Activated CD4-positive, alpha-beta T cell treated with anti-CD3 and anti-CD28 coated beads, Interleukin-2, amount 50 U/mL, for 4 hours (primary cell): ENCODE measurements at regions not wholly inside any gene's neighbourhood (a gene's known extent, or its start where the extent isn't known, plus 50 kb on each side); places are given as distances from the start of the nearest gene placed in this dataset.

Source experiments
- DNase-seq, 2 experiments: peaks; one replicate each; pipeline ENCODE4 v3.0.0-alpha.2; 2020

GRCh38 chr2:126748188-126748760 is 92.3 kb downstream of the GYPC start:
- no peak for DNase-seq

DNA sequence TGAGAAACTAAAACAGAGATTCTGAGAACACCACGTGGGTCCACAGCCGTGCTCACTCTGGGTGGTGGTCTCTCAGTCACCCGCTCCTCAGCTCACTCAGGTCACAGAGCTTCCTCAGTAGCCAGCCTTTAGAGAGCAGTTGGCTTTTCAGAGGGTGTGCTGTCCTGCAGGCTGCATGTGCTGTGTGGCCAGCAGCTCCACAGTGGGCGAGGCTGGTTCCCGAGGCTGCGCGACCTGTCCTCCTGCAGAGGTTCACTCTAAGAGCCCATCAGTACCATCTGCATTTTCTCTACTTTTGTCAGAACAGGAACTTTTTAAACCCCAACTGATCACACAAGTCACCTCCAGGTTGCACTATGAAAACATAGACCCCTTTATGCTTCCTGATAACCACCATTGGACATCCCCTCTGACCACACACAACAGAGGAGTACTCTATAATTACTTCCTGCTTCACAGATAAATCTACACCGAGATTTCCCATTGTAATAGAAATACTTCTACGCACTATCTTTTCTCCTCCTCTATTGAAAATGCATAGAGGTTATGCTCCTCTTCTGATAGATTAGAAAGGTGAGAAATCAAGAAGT is 93.1 kb downstream of the GYPC start:
- DNase-seq: no peak

DNA sequence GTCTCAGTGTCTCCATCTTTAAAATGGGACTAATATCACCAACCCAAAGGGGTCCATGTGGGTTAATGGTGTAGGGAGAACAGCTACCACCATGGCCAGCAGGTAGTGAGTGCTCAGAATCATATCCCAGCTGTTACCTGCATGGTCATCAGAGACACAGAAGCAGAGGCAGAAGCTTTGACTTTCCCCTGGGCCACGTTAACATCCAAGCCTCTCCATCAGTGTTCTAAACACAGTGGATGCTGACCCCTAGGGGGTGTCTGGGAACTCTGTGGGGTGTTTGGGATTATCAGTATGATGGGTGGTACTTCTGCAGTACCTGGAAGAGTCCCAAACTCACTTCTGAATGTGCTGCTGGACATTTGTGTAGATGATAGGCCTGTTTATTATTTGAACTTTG is 93.6 kb downstream of the GYPC start:
- no peak for DNase-seq

DNA sequence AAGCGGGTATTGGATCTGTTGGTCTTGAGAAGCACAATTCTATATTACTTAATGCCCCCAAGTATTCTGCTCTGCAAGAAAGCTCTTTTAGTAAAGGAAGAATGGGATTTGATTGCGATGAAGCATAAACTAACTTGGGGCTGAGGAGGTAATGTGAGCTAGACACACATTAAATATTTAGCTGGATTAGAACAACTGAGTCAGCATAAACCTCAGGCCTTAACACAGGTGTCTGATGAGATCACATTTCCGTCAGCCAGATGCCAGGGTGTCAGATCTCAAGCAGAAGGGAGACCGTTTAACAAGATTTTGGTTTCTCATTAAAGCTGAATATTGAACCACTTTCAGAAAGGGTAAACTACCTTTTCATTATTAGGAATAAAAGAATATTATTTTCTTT is 94.5 kb downstream of the GYPC start:
- DNase-seq: no peak

DNA sequence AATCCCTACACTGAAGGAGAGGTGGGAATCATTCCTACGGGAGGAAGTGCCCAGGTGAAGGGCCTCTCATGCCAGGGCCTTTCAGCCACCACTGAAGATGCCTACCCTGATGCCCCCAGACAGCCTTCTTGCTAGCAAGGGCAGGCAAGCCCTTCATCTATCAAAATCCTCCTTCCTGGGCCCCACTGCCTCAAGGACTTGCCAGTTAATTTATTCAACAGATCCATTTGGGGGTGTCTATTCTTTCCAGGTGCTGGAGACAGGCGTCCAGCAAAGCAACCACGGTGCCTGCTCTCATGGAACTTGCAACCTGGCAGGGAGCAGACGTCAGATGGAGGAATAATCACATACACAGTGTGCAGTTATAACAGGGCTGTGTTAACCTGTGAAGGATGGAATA is 95.5 kb downstream of the GYPC start:
- DNase-seq: no peak

DNA sequence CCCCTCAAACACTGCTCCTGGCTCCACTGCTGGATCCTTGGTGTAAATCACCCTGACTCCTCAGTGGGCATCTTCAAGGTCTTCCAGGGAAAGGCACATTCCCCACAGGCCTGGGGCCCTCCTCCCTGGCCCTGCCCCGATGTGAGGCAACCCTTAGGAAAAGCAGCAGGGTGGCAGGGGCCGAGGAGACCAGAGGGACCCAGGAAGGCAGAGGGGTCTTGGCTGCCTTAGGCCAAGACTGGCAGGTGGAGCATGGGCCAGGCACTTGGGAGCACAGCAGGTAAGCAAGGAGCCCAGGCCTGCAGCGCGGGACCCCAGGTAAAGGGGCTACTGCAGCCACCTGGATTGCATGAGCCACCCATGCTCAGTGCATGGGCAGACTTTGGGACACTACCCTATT is 96.9 kb downstream of the GYPC start:
- no peak for DNase-seq

DNA sequence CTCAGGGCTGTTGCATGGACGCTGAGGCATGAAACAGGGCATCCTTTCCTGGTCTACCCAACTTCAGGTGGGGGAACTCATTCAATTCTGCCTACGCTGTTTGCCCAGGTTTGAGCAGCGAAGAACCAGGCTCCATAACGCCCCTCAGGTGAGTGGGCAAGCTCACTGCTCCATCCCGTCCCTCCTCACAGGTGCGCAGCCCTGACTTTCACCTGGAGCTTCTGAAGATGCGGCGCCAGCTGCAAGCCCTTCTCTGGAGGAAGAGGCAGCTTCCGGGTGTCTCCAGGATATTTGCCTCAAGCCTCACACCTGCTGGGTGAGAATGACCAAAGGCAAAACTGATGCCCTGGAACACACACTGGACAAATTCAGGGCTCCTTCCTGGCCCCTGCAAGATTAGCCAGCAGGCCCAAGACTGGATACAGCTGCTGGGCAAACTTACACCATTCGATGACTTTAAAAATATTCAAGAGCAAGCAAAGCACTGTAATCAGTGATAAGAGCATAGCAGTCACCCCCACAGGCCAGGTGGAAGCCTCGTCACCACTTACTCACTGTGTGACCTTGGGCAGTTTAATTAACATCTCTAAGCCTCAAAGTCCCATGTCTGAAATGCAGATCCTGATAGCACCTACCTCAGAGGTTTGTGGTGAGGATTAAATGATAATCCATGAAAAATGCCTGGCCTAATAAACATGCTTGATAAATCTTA is 97.7 kb downstream of the GYPC start:
- DNase-seq: no peak

DNA sequence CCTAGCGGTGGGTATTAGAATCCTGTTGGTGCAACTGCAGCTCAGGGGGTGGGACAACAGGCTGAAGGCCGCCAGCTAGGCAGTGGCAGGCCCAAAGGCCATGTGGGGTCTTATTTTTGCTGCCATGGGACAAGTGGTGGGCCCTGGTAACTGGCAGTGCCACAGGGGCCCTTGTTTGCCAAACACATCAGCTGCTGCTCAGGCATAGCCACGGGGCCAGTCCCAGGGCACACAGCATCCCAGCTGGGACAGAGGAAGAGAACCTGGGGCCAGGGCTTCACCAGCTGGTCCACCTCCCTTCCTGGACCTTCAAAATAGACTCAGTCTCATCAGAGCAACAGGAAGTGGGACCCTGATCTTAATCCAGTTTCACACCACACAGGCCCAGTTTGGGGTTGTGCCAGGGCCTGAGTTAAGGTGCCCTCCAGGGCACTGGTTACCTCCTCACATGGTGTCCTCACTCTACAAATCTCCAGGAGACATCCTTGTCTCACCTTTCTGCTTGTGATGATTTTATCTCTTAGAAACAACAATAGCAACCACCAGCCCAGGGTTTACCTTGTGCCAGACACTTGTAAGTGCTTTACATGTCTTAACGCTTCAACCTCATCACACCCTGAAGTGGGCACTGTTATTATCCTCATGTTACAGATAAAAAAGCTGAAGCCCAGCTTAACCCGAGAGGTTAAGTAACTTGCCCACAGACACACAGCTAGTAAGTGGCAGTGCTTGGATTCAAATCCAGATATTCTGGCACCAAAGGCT is 98.5 kb downstream of the GYPC start:
- no peak for DNase-seq

GRCh38 chr2:126756125-126756524 is 100.2 kb downstream of the GYPC start:
- DNase-seq: no peak

GRCh38 chr2:126761256-126761980 is 105.5 kb downstream of the GYPC start:
- no peak for DNase-seq

DNA sequence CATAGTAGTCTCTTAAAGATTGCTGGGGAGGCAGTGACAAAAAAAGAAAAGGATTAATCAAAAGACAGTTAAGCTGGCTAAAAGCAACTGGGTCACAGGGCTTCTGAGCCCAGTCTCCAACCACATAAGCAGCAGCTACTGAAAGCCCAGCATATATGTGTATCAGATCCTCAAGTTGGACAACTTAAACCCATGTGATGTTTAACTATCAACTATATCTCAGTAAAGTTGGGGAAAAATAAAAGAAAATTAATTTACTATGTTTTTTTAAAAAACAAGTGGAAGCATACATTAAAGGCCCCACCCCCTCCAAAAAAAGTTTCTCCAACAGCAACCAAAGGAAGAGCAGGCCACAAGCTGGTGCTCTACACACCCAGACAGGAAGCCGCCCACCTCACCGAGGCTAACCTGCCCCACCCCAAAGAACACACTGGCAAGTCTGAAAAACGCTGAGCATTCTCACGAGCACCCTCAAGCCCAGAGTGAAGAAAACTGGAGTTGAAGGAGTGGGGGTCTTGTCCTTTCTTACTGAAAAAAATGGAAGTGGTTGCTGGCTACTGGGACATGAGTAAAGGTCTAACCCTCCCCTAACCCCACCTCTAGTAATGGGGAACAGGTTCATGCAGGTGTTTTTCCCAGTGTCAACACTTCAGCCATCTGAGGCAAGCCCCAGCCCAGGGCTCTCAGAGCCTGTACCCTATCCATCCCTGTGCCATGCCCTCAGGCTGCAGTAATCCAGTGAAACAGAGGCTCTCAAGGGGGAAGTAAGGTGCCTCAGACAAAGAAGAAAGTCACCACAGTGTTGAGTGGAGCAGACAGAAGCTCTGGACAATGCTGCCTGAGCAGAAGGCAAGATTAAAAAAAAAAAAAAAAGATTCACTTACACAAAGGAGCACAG is 106.3 kb downstream of the GYPC start:
- peak; percentile 15 to 31 for DNase-seq

DNA sequence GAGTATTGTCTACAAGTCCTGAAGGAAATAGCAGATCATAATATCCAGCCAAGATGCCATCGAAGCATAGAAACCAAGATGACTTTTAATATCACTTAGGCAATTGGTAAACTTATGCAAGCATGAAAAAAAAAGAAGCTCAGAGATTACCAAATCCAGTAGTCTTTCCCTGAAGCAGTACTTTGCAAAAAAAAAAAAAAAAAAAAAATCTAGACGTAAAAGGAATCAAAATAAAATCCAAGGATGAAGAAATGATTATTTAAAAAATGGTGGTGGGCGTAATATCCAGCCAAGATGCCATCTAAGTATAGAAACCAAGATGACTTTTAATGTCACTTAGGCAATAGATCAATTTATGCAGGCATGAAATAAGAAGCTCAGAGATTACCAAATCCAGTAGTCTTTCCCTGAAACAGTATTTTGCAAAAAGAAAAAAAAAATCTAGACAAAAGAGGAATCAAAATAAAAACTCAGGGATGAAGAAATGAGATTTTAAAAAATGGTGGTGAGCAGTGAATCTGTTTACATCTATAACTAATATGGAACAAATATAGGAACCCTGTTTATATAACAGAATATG is 108.8 kb downstream of the GYPC start:
- DNase-seq: no peak

DNA sequence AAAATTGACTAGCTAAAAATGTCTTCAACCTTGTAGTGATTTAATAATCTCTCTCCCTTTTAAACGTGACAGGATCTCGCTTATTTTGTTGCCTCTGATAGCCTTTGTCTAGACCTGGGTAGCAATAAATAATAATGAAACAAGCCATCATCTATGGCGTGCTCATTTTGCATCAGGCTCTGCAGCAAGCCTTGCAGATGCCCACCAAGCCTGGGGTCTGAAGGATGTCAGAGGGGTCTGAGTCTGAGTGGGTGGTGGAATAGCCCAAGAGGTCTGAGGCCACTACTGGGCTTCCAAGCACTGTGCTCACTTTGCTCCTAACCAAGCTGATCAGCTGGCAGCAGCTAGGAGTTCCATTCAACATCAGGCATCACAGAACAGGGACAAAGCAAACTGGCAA is 109.4 kb downstream of the GYPC start:
- no peak for DNase-seq

- no peak for DNase-seq
Measured at GRCh38 chr2:126766295-126766968, 110.5 kb downstream of the GYPC start.

DNA sequence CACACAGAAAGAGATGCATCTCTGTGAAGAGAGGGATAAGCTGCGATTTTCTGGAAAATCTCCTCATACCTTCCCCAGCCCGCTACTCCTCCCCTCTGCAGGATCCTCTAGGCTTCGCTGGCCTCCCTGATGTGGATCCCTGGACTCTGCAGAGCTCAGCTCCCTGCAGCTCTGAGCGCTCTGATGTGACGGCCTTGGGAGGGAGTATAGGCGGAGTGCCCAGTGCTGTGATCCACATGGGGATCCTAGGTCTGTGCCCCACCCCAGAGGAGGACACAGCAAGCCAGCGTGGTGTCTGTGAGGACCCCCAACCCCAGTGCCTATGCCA is 111.0 kb downstream of the GYPC start:
- no peak for DNase-seq

GRCh38 chr2:126769118-126769517 is 113.2 kb downstream of the GYPC start:
- DNase-seq: no peak

GRCh38 chr2:126770466-126770865 is 114.5 kb downstream of the GYPC start:
- no peak for DNase-seq

GRCh38 chr2:126771094-126771493 is 115.1 kb downstream of the GYPC start:
- no peak for DNase-seq

GRCh38 chr2:126771501-126772195 is 115.7 kb downstream of the GYPC start:
- DNase-seq: no peak

DNA sequence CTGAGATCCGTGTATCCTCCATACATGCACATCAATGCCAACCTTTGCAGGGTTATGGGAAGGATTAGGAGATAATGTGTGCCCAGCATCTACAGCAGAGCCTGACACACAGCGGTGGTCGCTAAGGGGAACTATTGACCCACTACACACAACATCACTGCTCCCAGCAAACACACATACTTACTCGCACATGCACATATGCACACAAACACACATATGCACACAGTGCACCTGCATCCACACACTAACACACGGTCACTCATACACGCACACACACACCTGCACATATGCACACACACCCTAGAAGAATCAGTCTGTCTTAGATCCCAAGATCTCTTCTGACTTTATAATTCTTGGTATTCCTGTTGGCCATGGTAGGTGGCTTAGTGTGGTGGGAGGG is 118.3 kb downstream of the GYPC start:
- DNase-seq: no peak

- DNase-seq: no peak
Measured at GRCh38 chr2:126774761-126775160, 118.8 kb downstream of the GYPC start.
